GM13977 (cell line): ENCODE measurements at regions not wholly inside any gene's neighbourhood (a gene's known extent, or its start where the extent isn't known, plus 50 kb on each side); places are given as distances from the start of the nearest gene placed in this dataset.
"Not testable (repeated sequence)": the region's sequence is repeated elsewhere in the genome, so short reads cannot be mapped to it uniquely, and the experiment has no call there.

ENCODE experiments used
- DNase-seq: peaks from one replicate; pipeline ENCODE4 v3.0.0; 2012; ENCODE audit warnings: low spot score
- in situ Hi-C: fragments of 300-500 bp; cut with MboI; formaldehyde crosslinking; loops from one replicate; pipeline ENCODE4 v1.12.0; 2022; ENCODE audit warnings: low sequenced_read_pairs, low pct_unique_long_range_greater_than_20kb, mixed read lengths, inconsistent platforms; ENCODE audit not compliant: unreplicated experiment
- TF ChIP-seq, protein P1 (sequence below): IDR thresholded peaks from 2 replicates; pipeline ENCODE4 v1.5.1; 2012; ENCODE audit warnings: mild to moderate bottlenecking, control low read depth; ENCODE audit not compliant: insufficient read depth; ENCODE audit errors: extremely low read depth, missing control alignments

GRCh38 chr12:58745348-58746125, 174.8 kb downstream of the LRIG3 start:
- TF ChIP-seq, protein P1, sequence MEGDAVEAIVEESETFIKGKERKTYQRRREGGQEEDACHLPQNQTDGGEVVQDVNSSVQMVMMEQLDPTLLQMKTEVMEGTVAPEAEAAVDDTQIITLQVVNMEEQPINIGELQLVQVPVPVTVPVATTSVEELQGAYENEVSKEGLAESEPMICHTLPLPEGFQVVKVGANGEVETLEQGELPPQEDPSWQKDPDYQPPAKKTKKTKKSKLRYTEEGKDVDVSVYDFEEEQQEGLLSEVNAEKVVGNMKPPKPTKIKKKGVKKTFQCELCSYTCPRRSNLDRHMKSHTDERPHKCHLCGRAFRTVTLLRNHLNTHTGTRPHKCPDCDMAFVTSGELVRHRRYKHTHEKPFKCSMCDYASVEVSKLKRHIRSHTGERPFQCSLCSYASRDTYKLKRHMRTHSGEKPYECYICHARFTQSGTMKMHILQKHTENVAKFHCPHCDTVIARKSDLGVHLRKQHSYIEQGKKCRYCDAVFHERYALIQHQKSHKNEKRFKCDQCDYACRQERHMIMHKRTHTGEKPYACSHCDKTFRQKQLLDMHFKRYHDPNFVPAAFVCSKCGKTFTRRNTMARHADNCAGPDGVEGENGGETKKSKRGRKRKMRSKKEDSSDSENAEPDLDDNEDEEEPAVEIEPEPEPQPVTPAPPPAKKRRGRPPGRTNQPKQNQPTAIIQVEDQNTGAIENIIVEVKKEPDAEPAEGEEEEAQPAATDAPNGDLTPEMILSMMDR = no peak
- in situ Hi-C loops = no loop called here
- DNase-seq = no peak

DNA sequence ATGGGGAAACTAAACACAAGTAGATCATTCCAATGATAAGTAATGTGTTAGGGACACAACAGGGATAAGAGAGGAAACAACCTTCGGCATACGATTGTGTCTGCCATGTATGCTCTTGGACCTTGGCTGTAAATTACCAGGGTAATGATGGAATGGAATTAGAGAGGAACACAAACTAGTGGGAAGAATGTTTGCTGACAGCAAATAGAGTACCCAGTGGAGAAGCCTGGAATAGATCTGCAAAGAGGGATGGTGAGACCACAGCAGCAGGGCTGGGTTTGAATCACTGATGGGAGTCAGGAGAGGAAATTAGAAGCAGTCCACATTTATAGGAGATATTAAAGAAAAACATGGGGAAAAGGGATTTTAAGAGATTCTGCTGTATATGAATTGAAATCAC, 172.8 kb downstream of the LRIG3 start:
- DNase-seq = no peak
- TF ChIP-seq, protein P1 = no peak
- in situ Hi-C loops = no loop called here

DNA sequence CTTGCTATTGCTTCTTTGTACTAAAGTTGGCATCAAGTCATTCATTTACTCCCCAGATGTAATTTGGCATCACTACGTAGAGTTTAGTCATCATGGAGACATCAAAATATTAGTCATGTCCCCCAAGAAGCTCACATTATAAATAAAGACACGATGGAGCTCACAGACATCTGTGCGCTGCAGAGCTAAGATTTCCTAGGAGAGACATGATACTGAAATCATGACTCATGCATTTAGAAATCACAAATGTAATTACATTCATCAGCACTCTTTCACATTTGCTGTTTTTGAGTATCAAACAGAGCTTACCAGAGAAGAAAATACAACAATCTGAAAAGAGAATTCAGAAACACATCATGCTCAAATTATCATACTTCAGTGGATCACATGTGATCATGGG, 169.8 kb downstream of the LRIG3 start:
- TF ChIP-seq, protein P1 = no peak
- in situ Hi-C loops = no loop called here
- DNase-seq = no peak

DNA sequence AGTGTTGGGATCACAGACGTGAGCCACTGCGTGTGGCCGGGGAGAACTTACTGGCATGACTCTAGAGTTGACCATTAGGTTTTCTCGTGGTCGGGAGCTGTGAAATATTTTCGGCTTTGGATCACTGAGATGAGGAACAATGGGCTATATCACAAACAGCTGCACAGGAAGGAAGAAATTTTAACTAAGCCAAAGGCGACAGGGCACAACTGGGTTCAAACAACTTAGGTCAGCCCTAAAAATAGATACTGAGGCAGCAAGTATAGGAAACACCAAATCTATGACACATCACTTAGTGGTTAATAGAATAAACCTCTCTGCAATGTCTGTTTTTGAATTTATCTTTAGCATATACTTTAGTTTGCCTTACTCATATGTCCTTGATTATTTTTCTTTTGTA, 162.9 kb downstream of the LRIG3 start:
- DNase-seq = no peak
- in situ Hi-C loops = no loop called here
- TF ChIP-seq, protein P1 = no peak

GRCh38 chr12:58759745-58760144, 160.6 kb downstream of the LRIG3 start:
- in situ Hi-C loops, DNase-seq: not testable (repeated sequence)

- TF ChIP-seq, protein P1 = no peak
- DNase-seq = no peak
- in situ Hi-C loops = no loop called here
These were observed 159.0 kb downstream of the LRIG3 start for GRCh38 chr12:58761308-58761707.

DNA sequence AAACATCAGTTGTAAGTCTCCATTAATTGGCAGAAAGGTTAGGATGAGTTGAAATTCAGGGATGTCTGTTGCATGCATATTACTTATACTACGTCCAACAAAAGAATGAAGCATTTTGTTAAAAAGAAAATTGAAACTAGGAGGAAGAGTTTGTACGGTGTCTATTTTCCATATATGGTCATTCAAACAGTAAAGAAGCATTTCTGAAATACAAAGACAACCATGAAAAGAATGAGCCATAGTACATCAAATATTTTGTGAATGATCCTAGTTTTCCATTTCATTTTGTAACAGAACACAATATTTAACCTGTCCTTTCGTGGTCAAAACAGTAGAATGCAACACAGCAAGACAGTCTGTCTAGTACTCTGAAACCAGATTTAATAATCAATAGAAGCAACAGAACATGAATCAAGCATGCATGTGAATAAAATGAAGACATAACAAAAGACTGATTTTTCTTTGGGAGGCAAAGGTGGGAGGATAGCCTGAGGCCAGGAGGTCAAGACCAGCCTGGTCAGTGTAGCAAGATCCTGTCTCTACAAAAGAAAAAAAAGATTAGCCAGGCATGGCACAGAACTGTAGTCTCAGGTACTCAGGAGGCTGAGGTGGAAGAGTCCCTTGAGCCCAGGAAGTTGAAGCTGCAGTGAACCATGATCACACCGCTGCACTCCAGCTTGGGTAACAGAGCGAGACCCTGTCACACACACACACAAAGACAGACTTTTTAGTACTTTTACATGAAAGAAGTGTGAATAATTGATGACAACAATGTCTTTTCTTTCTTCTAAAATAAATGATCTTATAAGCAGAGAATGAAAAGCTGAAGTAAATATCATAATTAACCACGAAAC, 156.0 kb downstream of the LRIG3 start:
- in situ Hi-C loops = no loop called here
- TF ChIP-seq, protein P1 = no peak
- DNase-seq = no peak
